GM03348 (cell line): ENCODE measurements at regions not wholly inside any gene's neighbourhood (a gene's known extent, or its start where the extent isn't known, plus 50 kb on each side); places are given as distances from the start of the nearest gene placed in this dataset.

Source experiments
- DNase-seq: peaks from one replicate; pipeline ENCODE4 v3.0.0; 2012; ENCODE audit warnings: low spot score

DNA sequence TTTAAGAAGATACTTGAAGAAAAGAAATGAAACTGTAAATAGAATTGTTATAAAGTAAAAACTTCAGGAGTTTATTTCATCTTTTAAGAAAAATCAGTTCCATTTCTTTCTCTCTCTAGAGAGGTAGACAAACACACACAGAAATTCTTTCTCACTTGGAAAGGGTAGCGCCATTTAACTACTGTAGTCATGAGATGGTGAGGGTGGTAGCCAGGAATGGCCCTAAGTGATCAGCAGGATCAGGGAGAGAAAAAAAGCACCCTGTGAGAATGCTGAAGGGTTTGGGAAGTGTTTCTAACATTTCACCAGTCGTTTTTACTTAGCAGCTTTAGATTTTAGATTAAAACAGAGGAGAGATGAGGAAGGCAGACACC, 205.7 kb upstream of the RUNX1 start:
- DNase-seq: no peak

DNA sequence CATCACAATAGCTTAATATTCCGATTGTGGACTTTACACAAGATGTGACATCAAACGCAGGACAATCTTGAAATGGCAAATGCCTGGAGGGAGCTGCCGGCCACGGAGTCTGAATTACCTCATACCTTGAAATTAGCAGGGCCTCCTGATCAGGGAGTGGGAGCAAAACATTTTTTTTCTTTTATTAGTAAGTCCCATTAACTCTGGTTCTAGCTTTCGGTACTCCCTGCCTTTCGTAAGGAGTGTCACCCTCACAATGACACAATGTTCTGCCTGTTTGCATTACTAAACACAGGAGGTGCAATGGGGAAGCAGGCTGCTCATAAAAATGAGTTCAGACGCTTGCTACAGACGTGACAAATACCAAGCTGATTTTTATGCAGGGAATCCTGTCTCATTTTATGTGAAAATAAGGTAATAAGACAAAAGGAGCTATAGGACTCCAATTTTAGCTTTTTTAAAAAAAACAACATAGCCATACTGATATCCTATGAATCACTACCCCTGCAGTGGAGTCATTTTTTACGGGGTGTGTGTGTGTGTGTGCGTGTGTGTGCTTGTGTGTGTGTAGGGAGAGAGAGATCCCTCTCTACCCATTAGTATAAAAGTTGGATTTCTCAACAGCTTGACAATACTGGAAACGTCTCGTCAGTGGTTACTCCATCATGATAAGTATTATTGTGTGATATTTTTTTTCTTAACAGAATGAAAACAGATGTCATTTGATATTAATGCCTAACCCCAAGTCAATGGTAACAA, 205.1 kb upstream of the RUNX1 start:
- DNase-seq: peak; percentile 57

DNA sequence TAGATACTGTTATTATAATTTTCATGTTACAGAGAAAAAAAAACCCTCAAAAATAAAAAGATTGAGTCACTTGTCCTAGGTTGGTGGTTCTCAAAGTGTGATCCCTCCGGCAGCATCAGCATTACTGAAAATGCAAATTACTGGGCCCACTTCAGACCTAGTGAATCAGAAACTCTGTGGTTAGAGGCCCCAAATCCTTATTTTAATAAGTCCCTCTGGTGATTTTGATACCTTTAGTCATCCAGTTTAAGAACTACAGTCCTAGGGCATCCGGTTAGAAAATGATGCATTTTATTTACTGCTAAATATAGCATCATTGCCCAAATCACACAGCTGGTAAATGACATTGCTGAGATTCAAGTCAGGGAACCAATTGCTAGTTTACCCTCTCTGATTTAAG, 203.7 kb upstream of the RUNX1 start:
- peak; percentile 37 for DNase-seq

DNA sequence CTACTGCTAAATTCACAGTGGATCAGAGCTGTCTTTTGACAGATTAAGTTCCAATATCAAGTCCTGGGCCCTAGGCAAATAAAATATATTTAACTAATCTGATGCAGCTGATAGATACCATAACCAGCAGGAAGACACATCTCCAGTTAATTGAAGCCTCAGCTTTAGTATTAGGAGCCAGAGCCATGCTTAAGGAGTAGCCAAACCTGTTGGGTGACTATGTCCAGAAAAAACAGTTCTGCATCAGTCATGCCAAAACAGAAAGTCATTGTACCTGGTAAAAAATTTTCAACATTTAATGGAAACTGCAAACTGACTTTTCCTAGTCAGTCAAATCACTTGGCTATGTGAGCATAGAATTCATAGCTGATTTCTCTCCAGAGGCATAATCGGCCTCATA, 200.5 kb upstream of the RUNX1 start:
- DNase-seq: no peak

DNA sequence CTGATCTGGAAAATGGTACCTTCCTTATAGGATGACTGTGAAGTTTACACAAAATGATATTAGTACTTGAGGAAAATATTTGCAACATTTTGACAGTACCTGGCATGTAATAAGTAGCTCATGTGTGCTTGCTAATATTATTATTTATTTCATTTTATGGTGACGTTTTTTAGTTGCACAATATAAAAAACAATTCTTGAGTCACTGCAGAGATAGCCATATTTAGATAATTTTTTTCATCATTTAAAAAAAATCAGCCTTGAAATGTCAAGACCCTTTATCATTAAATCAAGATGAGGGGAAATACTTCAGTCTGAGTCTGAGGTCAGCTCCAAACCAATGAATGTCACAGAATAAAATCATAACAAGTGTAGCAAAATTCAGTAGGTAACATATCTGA, 196.8 kb upstream of the RUNX1 start:
- no peak for DNase-seq

DNA sequence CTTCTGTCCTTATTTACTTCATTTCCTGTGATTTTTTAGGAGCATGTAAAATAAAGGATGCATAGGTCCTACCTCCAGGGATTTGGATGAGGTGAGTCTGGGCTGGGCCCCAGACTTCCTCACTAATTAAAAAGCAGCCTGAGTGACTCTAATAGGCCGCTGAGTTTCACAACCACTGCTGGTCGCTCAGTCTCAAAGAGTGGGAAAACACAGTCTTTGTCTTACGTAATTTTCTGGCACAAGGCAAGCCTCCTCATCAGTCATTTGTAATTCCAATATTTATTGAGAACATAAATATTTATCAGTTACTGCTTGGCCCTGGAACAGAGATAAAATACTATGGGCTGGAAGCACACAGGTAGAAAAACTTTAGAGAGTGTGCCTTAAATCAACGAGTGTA, 195.4 kb upstream of the RUNX1 start:
- no peak for DNase-seq

DNA sequence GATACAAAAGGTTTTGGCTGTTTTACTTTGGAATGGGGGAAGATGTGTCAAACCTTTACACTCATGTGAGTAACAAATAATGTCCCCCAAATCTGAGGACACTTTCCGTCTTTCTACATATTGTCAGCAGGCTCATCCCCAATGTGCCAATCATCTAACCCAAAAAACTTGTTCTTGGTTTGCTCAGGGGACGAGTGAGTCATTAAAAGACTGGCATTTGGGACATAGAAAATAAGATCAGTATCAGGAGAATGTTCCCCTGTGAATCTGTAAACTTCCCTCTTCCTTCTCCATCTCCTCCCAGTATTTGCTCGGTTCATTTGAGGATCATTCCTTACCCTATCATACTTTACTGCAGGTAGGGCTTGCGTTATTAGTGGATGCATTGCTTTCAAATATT, 194.1 kb upstream of the RUNX1 start:
- DNase-seq: no peak

DNA sequence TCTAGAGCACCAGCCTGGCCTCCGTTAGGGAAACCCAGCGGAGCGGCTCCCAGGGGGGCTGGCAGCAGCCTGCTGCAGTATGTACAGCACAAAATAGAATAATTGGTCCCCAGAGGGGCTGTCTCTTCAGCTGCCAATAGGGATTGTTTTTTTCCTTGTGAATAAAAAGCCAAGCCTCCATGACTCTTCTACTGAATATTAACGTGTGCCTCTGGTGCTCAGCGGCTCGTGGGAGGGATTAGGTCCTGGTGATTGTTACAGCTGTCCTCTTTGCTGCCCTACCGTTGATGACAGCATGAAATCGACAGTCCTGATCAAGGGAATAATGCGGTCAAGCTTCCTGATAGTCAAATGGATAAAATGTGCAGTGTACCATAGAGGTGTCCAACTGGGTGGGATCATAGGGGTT, 190.7 kb upstream of the RUNX1 start:
- DNase-seq: no peak

DNA sequence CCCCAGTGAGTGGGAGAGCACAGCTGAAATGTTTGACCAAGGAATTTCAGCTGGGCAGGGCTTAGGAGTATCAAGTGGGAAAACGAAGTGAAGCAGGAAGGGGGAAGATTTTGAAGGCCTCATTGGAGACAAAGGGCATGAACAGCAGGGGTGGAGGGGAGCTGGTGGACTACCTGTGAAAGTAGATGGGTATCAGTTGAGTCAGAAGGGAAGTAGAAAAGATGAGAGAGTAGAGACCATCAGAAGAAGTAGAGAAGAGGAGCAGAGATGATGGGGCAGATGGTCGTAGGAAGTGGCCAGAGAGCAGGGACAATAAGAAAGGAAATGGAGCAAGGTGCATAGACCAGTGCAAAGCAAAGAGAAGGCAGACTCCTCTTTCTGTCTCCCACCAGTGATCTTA, 189.0 kb upstream of the RUNX1 start:
- DNase-seq: no peak

DNA sequence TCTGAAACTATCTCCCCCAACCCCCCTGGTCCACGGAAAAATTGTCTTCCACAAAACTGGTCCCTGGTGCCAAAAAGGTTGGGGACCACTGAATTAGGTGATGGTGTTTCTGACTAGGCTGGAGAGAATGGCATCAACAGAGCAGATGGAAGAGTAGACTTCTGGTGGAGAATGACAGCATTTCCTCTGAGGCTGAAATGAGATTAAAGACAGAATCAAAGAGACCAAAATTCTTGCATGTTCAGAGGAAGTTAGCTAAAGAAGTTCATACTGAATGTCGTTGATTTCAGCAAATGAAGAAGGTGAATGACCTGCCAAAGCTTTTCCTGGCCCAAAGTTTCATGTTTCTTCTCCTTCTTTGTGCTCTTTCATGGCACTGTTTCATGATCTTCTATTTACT, 188.2 kb upstream of the RUNX1 start:
- no peak for DNase-seq

DNA sequence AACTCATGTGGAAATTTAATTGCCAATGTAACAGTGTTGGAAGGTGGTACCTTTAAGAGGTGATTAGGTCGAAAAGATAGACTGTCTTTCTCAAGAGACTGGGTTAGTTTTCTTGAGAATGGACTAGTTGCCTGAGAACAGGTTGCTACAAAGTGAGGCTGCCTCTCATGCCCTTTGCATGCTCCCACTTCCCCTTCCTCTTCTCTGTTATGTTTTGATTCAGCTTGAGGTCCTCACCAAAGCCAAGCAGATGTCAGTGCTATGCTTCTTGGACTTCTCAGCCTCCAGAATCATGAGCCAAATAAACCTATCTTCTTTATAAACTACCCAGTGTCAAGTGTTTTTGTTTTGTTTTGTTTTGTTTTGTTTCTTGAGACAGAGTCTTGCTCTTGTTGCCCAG, 187.0 kb upstream of the RUNX1 start:
- DNase-seq: no peak

DNA sequence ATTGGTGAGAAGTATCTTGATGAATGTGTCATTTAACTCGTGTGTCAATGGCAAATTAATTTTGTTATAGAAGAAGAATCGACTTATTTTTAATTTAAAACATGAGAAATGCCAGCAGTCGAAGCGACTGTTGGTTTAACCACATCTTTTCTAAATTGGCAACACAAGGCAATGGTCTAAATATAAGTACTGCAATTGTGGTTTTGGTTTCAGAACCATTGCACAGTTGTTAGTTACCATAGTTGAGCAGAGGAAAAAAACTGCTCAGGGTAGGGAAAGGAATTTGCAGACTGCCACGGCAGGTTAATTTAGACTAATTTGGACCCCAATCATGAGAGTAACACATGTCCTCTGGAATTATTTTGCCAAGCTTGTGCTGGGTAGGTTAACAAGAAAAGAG, 185.6 kb upstream of the RUNX1 start:
- peak; percentile 20 for DNase-seq

DNA sequence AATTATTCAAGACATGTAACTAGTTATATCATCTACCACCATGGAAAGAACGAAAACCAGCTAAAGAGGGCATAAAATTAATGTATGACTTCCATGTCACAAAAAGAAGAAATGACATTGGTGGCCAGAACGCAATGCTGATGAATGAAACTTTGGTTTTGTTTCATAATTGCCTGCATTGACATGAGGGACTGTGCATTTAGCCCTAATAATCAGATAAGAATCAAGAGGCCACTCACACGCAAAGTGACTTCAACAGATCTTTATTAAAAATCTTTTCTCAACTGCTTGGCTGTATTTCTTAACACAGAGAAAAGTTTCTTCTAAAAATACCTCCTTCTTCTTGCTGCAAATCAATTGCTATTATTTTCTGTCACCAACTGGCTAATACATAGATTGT, 184.7 kb upstream of the RUNX1 start:
- no peak for DNase-seq

DNA sequence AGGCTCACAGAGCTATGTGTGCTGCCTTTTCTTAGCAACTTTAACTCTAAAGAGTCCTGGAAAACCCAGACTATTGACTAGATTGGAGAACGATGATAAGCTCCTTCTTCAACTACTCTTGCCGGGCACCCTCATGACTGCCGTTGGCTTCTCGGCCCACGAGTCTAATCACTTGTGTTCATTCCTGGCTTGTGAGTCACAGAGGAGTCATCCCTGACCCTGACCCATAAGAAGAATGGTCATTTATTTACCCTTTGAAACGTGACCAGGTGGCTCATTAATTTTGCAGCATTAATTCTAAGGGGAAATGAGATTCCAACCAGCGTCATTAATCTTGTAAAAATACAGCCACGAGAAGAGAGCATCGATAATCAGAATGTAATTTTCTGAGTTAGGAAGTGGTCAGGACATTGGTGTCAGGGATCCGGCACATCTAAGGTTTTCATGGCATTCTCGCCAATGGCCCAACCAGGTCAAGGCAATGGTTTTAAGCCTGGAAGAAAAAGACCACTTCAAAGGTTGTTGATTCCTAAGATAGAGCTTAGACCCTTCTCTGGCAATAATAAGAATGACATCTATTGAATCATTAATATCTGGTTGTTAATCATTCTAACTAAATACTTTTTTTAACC, 183.6 kb upstream of the RUNX1 start:
- no peak for DNase-seq

DNA sequence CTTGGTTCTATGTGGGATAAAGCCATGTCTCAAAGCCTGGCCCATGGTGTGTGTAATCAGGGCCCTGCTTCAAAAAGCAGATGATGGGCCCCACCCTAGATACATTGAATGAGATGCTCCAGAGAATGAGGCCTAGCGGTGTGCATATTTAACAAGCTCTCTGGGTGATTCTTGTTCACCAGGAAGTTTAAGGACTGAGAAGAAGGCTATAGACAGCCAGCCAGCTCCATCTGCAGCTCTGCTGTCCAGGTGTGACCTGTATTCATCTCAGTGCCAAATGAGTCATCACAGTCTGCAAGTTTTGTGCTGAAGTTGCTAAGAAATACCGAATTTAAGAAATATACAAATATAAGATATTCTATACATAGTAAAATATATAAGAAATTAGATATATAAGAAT, 182.0 kb upstream of the RUNX1 start:
- no peak for DNase-seq

DNA sequence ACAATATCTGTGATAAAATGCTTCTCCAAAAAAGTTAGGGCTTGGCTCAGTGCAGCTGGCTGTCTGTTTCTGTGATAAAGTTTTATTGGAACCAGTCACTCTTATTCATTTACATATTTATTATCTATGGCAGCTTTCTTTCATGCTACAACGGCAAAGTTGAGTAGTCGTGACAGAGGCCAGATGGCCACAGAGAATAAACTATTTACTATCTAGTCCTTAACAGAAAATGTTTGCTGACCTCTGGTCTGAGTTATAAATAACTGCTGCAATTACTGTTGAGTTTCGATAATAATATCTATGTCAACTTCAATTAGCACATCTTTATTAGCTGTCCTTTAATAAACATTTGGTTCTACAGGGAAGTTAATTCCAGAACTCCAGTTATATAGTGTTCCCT, 180.2 kb upstream of the RUNX1 start:
- DNase-seq: no peak

DNA sequence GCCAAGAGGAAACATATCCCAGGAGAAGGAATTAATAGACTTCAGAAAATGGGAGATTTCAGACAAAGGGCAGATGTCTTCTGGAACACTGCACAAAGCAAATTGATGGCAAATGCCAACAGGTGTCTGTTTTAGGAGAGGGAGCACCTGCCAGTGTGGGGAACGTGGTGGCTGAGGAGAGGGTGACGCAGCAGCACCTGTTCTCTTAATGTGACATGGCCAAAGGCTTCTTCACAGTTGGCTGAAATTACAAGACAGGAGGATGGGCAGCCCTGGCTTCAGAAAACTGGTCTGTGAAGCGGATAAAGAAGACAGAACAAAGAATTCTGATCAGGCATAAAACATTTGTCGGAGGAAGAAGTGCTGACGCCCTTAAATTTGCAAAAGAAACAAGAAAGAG, 178.7 kb upstream of the RUNX1 start:
- no peak for DNase-seq

DNA sequence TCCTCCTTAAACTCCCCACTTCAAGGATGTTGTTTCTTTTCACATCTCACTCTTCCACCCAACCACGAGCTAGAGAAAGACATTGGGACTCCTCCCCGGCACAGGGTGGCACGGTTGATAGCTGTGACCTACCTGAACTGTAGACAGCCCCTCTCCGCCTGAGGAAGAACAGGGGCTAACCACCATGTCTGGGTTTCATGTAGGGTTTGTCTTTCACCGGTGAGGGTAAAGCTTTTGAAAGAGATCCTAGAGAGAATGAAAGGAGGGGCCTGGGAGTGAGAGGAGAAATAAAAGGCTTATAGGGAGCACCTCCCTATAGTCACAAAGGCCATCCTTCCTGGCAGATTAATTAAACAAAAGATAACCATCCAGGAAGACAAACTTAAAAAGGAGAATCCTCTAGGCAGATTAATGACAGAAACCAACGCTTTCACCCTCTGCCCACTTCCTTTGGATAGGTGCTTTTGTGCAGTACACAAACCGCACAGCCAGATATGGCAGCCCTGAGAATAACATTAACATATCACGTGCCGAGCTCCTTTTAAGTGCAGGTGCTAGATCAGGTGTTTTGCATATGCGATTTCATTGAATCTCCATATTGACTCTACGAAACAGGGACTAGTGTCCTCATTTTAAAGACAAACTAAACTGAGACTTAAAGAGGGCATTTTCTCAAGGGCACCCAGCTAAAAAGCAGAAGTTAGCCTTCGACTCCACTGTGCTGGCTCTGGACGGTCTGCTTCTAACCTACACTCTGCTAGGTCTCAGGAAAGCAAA, 178.1 kb upstream of the RUNX1 start:
- DNase-seq: no peak

DNA sequence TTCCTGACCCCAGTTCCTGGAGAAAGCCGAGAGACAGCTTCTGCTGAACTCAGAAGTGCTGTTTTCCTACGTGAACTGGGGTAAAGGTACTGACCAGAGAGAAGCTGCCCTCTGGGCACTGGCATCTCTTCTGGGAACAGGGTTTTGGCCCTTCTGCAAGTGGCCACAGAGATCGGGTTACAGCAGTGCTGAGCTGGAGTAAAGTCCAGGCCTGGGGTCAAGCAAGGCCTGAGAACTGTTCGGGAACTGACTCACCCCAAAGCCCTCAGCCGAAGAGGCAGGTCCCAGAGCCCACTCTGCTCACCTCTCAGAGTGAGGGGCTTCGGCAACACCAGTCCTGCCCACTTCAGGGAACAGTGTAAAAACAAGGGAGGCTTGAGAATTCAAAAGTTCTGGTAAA, 177.2 kb upstream of the RUNX1 start:
- no peak for DNase-seq

DNA sequence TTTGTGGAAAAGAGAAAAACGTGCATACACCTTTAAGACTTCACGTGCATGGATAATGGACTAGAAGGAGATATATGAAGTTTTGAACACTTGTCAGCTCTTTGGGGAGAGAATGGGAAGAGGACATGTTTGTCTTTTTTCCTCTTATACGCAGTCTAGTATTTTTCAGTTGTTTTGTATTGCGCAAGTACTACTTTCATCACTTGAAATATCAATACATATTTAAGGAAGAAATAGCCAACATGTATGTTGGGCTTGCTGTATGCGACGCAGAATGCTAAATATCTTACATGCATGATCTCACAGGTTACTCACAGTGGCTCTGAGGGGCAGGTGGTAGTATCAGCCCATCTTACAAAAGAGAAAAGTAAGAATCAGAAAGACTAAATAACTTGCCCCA, 176.5 kb upstream of the RUNX1 start:
- DNase-seq: no peak

DNA sequence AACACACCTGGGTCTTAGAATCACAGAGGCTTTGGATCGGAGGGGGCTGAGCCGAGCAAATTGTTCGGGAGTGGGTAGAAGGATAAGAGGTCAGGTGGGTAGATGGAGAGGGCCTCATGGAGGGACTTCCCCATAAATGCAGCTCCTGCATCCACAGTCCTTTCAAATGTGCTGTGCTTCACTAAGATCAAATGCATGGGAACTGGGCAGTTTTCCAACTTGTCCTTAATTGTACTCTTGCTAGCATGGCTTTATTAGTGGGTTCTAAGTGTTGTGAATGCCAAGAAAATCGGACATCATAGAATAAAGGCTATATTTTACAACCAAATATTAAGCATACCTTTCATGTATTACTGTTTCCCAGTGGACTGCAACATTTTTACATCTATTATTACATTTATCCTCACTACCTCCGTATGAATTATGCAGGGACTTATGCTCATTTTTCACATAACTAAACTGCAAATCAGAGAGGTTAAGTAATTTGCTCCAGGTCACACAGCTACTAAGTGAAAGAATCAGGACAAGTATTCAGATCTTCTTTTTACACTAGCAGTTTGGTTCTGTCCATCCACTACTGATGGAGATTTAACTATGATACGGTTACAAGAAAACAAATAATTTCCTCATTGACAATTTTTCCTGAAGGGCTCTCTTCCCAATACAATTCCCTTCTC, 174.5 kb upstream of the RUNX1 start:
- DNase-seq: no peak

DNA sequence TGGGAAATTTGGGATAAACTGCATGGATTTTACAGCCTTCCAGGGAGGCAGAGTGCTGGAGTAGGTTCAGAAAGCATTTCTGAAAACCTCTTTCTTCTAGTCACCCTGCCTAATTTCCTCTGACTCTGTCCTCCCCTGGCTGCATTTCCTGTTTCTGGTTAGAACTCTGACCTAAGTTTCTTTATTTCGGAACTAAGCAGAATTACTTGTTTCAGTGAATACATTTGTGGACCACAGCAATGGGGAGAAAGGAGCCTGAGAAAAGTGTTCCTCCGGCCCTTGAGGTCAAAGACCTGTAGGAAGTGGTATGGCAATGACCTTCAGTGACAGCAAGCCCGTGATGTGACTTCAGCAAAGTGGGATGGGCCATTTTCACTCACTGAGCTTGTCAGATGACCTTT, 173.4 kb upstream of the RUNX1 start:
- no peak for DNase-seq

DNA sequence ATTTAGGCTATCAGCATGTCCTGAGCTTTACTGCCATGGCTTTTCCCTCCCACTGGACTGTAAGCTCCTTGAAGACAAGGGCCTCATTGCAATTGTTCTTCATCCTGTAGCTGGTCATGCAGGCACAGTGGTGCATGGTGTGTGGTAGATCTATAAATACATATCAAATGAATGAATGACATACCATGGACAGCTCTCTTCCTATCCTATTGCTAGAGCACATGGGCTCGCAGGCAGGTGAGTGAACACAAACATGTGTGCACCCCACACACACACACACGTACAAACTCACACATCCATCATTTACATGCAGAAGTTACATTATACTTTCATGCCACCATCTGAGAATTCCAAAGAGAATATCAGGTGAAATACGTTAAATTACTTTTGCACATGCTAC, 172.9 kb upstream of the RUNX1 start:
- DNase-seq: no peak
